Stimulated activated naive CD8-positive, alpha-beta T cell treated with anti-CD3 and anti-CD28 coated beads, Interleukin-15, amount 100 ng/mL, for 72 hours (primary cell): ENCODE measurements at regions not wholly inside any gene's neighbourhood (a gene's known extent, or its start where the extent isn't known, plus 50 kb on each side); places are given as distances from the start of the nearest gene placed in this dataset.

Experiments used
- ATAC-seq: fragments of 150-1000 bp; cut with Tn5 transposase; 2 replicates; pipeline ENCODE4 v1.10.0; 2021; ENCODE audit warnings: mild to moderate bottlenecking, moderate library complexity
- DNase-seq, 2 donors: peaks; one replicate each; pipeline ENCODE4 v3.0.0; 2021 to 2022
- H3K27ac Mint-ChIP-seq, 2 donors: one replicate each; pipeline ENCODE4 v1.8.0; 2022; ENCODE audit warnings: mild to moderate bottlenecking in 2 of 2, mixed read lengths in 2 of 2, moderate library complexity in 2 of 2
- H3K27me3 Mint-ChIP-seq: one replicate; pipeline ENCODE4 v1.8.0; 2022; ENCODE audit warnings: mixed read lengths
- H3K4me1 Mint-ChIP-seq: one replicate; pipeline ENCODE4 v1.8.0; 2022; ENCODE audit warnings: mild to moderate bottlenecking, mixed read lengths
- H3K4me3 Mint-ChIP-seq, 2 donors: one replicate each; pipeline ENCODE4 v1.8.0; 2022; ENCODE audit warnings: mild to moderate bottlenecking in 2 of 2, mixed read lengths in 2 of 2, moderate library complexity in 1 of 2
- H3K9me3 Mint-ChIP-seq, 2 donors: one replicate each; pipeline ENCODE4 v1.8.0; 2022; ENCODE audit warnings: mixed read lengths in 2 of 2

DNA sequence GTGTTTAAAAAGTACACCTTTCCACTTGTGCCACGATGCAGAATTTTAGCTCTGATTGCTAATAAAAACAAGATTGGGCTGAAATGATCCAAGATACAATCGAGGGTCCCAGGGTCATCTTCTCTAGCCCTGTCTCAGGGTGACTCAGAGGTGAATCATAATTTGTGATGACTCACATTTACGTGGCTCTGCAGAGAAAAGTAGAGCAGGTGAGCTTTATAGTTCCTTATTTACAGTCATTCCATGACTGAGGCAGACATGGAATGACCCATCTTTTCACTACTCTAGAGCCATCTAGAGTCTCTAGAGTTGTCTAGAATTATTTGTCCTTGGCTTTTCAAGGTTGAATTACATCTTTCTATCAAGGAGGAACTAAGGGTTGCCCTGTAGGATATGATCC is 155.2 kb downstream of the GAS1 start:
- Mint-ChIP-seq H3K27me3 (peaks cover 9% of the 10 kb centered on the region), H3K9me3 (no peaks in the 10 kb centered on the region), H3K4me3 (no peak overlapping the region), H3K4me1 (no peaks in the 10 kb centered on the region), H3K27ac (no peak overlapping the region)
- DNase-seq (no peak), ATAC-seq (no peak)

DNA sequence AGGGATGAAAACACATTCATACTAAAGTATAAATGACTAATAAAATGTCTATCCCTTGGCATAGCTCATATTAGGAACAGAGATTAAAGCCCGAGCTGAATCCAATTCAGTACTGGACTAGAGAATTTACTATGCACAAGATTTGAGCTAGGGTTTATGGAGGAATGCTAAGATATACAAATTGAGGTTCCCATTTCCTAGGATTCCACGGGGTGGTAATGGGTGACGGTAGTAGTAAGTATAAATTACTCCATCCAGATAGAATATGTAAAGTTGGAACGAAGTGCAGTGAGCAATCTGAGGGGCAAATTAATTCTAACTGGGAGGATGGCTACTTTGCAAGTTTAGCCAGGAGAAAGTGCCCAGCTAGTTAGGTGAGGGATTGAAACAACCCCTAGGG is 156.5 kb downstream of the GAS1 start:
- no peak for ATAC-seq
- Mint-ChIP-seq H3K4me1 (no peaks in the 10 kb centered on the region), H3K9me3 (no peaks in the 10 kb centered on the region), H3K4me3 (no peak overlapping the region), H3K27me3 (peaks cover 9% of the 10 kb centered on the region), H3K27ac (no peak overlapping the region)
- no peak for DNase-seq

DNA sequence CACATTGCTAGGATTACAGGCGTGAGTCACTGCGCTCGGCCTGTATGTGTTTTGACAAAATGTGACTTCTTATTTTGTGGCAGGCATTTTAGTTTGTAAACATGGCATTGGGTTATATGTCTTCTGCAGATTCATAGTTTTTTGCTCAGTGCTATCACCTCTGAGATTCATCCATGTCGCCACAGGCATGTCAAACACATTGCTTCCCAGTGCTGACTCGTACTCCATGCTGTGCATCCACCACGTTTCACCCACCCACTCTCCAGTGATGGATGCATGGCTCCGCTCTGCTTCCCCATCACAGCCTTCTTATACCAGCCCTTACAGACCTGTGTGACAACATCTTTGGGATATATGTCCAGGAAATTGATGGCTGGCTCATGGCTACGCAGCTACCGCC is 158.8 kb downstream of the GAS1 start:
- Mint-ChIP-seq H3K4me1 (no peaks in the 10 kb centered on the region), H3K9me3 (no peaks in the 10 kb centered on the region), H3K4me3 (no peak overlapping the region), H3K27me3 (peaks cover 17% of the 10 kb centered on the region), H3K27ac (no peak overlapping the region)
- DNase-seq (no peak), ATAC-seq (no peak)

DNA sequence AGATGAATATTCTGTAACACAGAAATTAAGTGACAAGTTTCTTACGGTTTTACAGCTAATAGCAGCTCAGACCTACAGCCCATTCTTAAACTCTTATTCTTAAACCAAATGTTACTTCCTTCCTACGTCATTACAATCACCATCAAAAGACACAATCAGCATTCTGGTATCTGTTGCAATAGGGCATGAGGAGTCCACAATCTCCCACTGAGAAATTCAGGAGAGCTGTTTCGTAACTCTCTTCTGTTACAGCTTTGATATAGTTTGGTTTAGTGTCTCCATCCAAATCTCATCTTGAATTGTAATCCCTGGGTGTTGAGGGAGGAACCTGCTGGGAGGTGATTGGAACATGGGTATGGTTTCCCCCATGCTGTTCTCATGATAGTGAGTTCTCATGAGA is 163.4 kb downstream of the GAS1 start:
- ATAC-seq: no peak
- no peaks in the 10 kb centered on the region for H3K9me3 Mint-ChIP-seq
- DNase-seq: no peak
- H3K4me3 Mint-ChIP-seq: no peak overlapping the region
- no peak overlapping the region for H3K27ac Mint-ChIP-seq
- peaks cover 17% of the 10 kb centered on the region for H3K27me3 Mint-ChIP-seq
- H3K4me1 Mint-ChIP-seq: no peaks in the 10 kb centered on the region

DNA sequence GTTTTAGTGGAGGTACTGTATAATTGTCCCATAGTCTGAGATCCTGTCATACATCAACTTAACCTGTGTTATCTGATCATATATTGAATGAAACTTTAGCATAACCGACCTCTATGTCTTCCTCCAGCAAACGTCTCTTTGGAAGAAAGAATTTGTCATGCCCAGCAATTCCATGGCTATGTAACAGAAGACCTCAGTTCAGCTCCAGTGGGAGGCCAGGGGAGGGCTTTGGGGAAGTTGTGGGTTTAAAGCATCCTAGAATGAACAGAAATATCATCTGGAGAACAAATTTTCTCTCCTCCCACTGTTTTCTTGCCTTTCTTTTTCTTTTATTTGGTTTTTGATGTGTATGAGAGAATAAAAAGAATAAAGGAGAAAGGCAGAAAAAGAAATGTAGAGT is 164.5 kb downstream of the GAS1 start:
- DNase-seq: no peak
- Mint-ChIP-seq H3K4me1 (no peaks in the 10 kb centered on the region), H3K27me3 (peaks cover 14% of the 10 kb centered on the region), H3K9me3 (no peaks in the 10 kb centered on the region), H3K27ac (no peak overlapping the region), H3K4me3 (no peak overlapping the region)
- ATAC-seq: no peak

DNA sequence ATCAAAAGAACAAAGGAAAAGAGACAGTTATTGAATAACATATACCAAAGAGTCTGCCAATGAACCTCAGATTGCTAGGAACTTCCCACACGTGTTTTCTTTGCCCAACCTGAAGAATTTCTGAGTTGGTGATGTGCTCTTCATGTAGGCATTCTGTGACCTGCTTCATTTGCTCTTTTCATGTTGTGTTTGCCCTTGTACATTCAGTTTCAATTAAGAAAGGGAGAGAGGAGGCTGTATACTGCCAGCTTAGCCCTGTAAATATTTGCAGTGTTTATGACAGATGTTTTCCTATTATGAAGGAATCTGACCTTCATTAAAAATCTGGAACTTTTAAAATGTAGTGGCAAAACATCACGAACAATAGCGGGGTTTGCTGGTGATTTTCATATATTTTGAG is 168.5 kb downstream of the GAS1 start:
- Mint-ChIP-seq H3K4me1 (no peaks in the 10 kb centered on the region), H3K27me3 (peaks cover 5% of the 10 kb centered on the region), H3K27ac (no peak overlapping the region), H3K4me3 (no peak overlapping the region), H3K9me3 (no peaks in the 10 kb centered on the region)
- ATAC-seq (no peak), DNase-seq (no peak)

DNA sequence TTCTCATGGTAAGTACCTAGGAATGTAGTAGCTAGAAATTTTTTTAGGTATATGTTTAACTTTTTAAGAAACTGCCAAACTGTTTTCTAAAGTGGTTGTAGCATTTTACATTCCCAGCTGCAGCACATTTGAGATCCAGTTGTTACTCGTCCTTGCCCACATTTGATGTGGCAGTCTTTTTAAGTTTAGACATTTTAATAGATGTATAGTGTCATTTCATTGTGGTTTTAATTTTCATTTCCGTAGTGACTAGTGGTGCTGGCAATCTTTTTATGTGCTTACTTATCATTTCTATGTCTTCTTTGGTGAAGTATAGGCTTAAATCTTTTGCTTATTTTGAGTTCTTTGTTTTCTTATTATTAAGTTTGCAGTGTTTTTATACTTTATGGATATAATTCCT is 171.6 kb downstream of the GAS1 start:
- no peak overlapping the region for H3K4me3 Mint-ChIP-seq
- ATAC-seq: no peak
- H3K4me1 Mint-ChIP-seq: no peaks in the 10 kb centered on the region
- H3K9me3 Mint-ChIP-seq: no peaks in the 10 kb centered on the region
- H3K27me3 Mint-ChIP-seq: peaks cover 9% of the 10 kb centered on the region
- no peak for DNase-seq
- no peak overlapping the region for H3K27ac Mint-ChIP-seq

DNA sequence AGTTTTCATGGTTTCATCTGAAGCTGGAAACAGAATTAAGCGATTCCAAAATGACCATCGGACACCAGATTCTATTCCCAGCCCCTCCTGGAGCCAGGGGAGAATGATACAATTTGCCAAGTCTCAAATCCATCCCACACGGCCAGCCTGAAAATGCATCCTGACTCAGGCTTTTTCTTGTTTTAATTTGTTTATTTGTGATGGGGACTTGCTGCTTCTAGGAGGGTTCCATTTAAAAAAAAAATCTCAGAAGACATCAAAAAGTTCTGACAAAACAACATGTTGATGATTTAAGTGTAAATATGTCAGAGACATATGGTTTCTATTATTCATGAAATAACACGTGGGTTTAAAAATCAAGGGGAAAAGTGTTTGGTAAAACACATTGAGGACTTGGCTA is 173.2 kb downstream of the GAS1 start:
- H3K27ac Mint-ChIP-seq: no peak overlapping the region
- no peak for ATAC-seq
- H3K27me3 Mint-ChIP-seq: peaks cover 9% of the 10 kb centered on the region
- no peaks in the 10 kb centered on the region for H3K9me3 Mint-ChIP-seq
- no peak overlapping the region for H3K4me3 Mint-ChIP-seq
- H3K4me1 Mint-ChIP-seq: no peaks in the 10 kb centered on the region
- DNase-seq: no peak

DNA sequence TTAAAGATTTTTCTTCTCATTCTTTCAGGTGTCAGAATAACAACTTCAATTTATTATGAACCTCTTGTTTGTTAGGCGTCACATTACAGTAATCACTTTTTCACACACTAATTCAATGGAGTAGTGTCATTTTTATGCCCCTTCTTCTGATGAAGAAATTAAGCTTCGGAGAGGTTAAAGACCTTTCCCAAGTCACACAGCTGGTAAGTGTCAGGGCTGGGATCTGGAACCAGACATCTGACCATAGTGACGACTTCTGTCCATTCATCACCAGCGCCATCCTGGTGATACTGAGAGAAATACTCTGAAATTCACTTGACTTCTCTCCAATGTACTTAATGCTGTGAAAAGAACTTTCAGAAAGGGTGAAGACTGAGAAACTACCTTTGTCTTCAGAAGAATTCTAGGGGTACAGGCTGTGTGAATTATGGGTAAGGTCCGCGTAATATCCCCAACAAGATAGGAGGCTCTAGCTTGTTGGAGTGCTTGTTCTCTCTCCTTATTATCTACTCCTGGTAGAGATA is 173.8 kb downstream of the GAS1 start:
- Mint-ChIP-seq H3K27me3 (peaks cover 9% of the 10 kb centered on the region), H3K4me1 (no peaks in the 10 kb centered on the region), H3K9me3 (peaks cover 0 to 3% of the 10 kb centered on the region in 2 donors), H3K27ac (no peak overlapping the region), H3K4me3 (no peak overlapping the region)
- no peak for DNase-seq
- no peak for ATAC-seq

DNA sequence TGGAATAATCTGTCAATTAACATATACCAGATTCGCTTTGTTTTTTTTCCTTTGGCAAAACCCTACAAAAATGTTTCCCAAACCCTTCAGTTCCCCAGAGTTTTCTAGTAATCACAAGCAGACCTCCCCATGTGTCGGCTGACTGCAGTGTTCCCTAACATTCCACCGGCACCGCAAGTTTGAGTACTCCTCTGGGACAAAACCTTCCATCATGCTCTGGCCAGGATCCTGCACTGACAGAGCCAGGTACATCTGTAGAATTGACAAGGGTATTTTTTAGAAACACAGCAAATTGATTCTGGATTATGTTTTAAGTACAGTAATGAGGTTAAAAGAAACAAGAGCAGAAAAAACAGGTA is 174.7 kb downstream of the GAS1 start:
- no peak for ATAC-seq
- no peaks in the 10 kb centered on the region for H3K4me1 Mint-ChIP-seq
- no peak for DNase-seq
- peaks cover 0 to 6% of the 10 kb centered on the region in 2 donors for H3K9me3 Mint-ChIP-seq
- peaks cover 9% of the 10 kb centered on the region for H3K27me3 Mint-ChIP-seq
- H3K4me3 Mint-ChIP-seq: no peak overlapping the region
- no peak overlapping the region for H3K27ac Mint-ChIP-seq

DNA sequence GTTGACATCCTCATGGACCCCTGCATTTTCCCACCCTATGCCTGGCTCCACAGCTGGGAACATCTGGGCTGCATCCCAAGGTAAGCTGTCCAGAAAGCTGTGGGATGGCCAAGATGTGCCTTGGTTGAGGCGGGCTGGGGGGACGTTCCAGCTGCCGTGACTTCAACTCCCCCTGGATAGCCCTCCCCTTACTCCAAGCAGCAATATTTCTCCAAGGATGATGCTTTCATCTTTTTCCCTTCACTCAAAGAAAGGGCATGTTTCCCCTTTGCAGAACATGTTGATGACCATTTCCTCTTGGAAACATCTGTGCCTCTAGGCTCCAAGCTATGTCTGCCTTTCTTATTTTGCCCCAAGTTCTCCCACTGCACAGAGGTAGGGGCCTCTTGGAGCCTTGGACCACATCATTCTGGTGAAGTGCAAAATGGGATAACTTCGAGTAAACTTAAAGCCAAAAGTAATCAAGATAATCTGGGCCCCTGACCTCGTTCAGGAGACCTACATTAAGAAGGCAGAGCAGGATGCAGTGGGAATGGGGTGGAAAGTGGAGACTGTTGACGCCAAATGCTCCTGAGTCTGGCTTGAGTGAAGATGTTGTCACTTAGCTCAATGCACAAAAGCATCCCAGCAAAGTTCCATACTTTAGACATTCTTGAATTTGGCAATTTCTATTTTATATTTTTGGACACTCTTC is 175.2 kb downstream of the GAS1 start:
- H3K4me1 Mint-ChIP-seq: no peaks in the 10 kb centered on the region
- no peak overlapping the region for H3K4me3 Mint-ChIP-seq
- H3K27me3 Mint-ChIP-seq: peaks cover 9% of the 10 kb centered on the region
- no peak for ATAC-seq
- peaks cover 0 to 6% of the 10 kb centered on the region in 2 donors for H3K9me3 Mint-ChIP-seq
- no peak for DNase-seq
- no peak overlapping the region for H3K27ac Mint-ChIP-seq

DNA sequence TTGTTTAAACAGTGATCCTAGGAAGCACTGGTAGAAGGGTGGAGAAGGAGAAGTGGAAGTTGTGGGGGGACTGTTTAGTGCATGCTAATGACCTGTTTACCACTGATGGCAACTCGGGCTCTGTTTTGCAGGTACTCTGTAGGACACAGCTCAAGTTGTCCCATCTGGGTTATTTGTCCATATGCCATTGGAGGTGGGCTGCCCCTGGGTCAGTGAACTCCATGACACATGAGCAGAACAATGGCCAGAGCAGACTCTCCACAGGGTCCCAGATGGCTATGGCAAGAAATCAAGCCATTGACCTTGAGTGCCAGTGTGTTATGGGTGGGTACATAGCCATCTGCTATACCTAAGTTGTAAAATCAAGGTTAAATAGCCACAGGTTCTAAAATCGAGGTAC is 175.9 kb downstream of the GAS1 start:
- H3K27me3 Mint-ChIP-seq: peaks cover 9% of the 10 kb centered on the region
- H3K4me1 Mint-ChIP-seq: no peaks in the 10 kb centered on the region
- no peak overlapping the region for H3K4me3 Mint-ChIP-seq
- DNase-seq (no peak), ATAC-seq (no peak)
- H3K27ac Mint-ChIP-seq: no peak overlapping the region
- peaks cover 0 to 6% of the 10 kb centered on the region in 2 donors for H3K9me3 Mint-ChIP-seq

DNA sequence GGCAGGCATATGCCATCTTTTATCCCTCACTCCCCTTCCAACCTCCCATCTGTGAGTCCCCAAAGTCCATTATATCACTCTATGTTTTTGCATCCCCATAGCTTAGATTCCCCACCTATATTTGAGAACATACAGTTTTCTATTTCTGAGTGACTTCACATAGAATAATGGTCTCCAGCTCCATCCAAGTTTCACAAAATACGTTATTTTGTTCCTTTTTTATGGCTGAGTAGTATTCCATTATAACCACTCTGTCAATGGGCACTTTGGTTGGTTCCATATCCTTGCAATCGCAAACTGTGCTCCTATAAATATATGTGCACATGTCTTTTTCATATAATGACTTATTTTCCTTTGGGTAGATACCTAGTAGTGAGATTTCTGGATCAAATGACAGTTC is 178.6 kb downstream of the GAS1 start:
- Mint-ChIP-seq H3K27me3 (peaks cover 9% of the 10 kb centered on the region), H3K9me3 (peaks cover 0 to 7% of the 10 kb centered on the region in 2 donors), H3K27ac (no peak overlapping the region), H3K4me1 (no peaks in the 10 kb centered on the region), H3K4me3 (no peak overlapping the region)
- ATAC-seq (no peak), DNase-seq (no peak)

DNA sequence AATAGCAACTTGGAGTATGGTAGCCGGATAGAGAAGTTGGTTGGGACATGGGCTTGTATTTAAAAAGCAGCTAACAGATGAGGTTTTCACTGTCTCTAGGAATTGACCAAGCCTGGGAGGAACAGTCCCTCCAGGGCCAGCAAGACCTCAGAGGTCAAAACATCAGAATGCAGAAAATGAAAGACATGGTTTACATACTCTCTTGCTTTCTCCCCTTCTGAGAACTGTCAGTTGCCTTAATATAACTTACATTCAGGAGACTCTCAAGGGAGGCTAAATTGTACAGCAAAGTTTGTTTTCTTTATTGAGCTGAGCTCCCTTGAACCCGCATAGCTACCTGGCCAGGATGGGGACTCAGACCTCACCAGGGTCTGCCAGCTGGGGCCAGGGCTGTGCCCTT is 179.3 kb downstream of the GAS1 start:
- H3K4me1 Mint-ChIP-seq: no peaks in the 10 kb centered on the region
- ATAC-seq: no peak
- H3K4me3 Mint-ChIP-seq: no peak overlapping the region
- H3K27me3 Mint-ChIP-seq: peaks cover 9% of the 10 kb centered on the region
- peaks cover 0 to 10% of the 10 kb centered on the region in 2 donors for H3K9me3 Mint-ChIP-seq
- no peak for DNase-seq
- H3K27ac Mint-ChIP-seq: no peak overlapping the region

DNA sequence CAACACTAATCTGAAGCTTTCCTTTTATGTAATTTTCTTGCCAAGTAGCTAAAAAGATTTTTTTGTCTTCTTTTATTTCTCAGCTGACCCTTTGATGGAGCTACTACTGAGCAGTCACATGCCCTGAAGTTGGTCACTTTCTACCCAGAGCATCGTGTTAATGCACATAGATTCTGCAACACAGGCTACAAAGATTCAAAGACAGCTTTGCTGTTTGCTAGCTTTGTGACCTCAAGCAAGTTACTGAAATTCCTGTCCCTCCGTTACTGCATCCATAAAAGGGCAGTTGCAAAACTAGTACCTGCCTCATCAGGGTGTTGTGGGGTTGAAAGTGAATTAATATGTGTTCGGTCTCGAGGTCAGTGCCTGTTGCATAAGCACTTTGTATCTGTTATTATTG is 179.9 kb downstream of the GAS1 start:
- H3K9me3 Mint-ChIP-seq: peaks cover 0 to 10% of the 10 kb centered on the region in 2 donors
- H3K4me3 Mint-ChIP-seq: no peak overlapping the region
- H3K27ac Mint-ChIP-seq: no peak overlapping the region
- no peak for ATAC-seq
- no peak for DNase-seq
- H3K4me1 Mint-ChIP-seq: no peaks in the 10 kb centered on the region
- peaks cover 2% of the 10 kb centered on the region for H3K27me3 Mint-ChIP-seq

DNA sequence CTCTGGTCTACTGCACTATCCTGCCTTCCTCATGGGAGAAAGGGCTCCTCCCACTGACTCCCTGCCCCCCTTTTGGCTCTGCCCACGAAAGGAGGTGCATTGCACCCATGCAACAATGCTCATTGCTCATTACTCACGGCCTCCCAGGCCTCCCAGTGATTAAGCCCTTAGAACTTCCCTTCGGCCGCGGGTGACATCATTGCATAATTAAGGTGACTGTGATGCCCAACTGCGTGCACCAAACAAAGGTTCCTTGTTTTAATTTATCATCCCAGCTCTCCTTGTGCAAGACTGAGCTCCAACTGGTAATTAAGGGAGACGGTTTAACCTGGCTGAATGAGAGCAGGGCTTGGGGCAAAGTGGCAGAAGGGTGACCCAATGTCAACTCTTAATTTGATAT is 180.4 kb downstream of the GAS1 start:
- Mint-ChIP-seq H3K9me3 (peaks cover 0 to 10% of the 10 kb centered on the region in 2 donors), H3K4me1 (no peaks in the 10 kb centered on the region), H3K4me3 (no peak overlapping the region), H3K27ac (no peak overlapping the region), H3K27me3 (no peaks in the 10 kb centered on the region)
- ATAC-seq (no peak), DNase-seq (no peak)

DNA sequence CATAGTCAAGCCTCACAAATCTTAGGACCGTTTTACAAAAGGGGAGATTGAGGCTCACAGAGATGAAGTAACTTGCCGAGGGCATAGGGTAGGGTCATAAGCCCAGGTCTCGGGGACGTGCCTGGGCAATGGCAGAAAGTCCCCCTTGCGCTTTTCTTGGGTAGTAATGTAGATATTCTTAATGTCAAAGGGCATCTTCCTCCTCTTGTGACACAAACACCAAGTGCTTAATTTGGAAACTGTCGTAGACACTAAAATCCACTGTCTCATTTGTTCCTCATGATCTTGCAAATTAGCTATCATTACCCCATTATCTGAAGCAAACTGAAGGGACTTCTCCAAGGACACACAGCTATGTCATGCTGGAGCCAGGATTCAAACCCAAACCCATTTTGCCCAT is 180.8 kb downstream of the GAS1 start:
- no peaks in the 10 kb centered on the region for H3K27me3 Mint-ChIP-seq
- no peak overlapping the region for H3K4me3 Mint-ChIP-seq
- H3K4me1 Mint-ChIP-seq: no peaks in the 10 kb centered on the region
- ATAC-seq: no peak
- H3K27ac Mint-ChIP-seq: no peak overlapping the region
- DNase-seq: no peak
- peaks cover 0 to 10% of the 10 kb centered on the region in 2 donors for H3K9me3 Mint-ChIP-seq
